ENCODE measurements at regions not wholly inside any gene's neighbourhood (a gene's known extent, or its start where the extent isn't known, plus 50 kb on each side); places are given as distances from the start of the nearest gene placed in this dataset.

DNA sequence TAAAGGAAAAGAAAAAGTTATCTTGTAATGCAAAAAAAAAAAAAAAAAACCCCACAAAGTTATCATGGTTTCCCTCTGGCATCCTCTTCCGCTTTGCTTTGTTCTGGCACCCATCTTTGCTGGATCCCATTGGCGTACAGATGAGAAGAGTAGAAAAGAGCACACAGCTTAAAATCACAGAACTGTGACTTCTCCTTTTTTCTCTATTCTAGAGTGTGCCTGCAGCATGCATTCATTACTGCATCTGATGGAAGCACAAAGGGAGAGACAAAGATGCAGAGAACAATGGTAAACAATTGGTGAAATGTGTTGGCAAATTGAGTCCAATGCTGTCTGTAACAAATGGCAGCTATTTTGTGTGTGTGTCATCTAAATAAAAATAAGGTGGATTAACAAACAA lies 440.8 kb upstream of the PIK3R1 start:
- TF ChIP-seq POLR2A (IDR thresholded peaks at IDR 0.05) (no peak), EP300 (IDR thresholded peaks at IDR 0.05) (no peak)
- TF ChIP-seq, protein P1, sequence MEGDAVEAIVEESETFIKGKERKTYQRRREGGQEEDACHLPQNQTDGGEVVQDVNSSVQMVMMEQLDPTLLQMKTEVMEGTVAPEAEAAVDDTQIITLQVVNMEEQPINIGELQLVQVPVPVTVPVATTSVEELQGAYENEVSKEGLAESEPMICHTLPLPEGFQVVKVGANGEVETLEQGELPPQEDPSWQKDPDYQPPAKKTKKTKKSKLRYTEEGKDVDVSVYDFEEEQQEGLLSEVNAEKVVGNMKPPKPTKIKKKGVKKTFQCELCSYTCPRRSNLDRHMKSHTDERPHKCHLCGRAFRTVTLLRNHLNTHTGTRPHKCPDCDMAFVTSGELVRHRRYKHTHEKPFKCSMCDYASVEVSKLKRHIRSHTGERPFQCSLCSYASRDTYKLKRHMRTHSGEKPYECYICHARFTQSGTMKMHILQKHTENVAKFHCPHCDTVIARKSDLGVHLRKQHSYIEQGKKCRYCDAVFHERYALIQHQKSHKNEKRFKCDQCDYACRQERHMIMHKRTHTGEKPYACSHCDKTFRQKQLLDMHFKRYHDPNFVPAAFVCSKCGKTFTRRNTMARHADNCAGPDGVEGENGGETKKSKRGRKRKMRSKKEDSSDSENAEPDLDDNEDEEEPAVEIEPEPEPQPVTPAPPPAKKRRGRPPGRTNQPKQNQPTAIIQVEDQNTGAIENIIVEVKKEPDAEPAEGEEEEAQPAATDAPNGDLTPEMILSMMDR (IDR thresholded peaks at IDR 0.05): no peak
